Gastroesophageal sphincter (tissue), 4 donors: ENCODE measurements at regions not wholly inside any gene's neighbourhood (a gene's known extent, or its start where the extent isn't known, plus 50 kb on each side); places are given as distances from the start of the nearest gene placed in this dataset.

Experiments
- ATAC-seq: fragments of 150-250 bp; one replicate; pipeline ENCODE4 v1.9.1; 2016; ENCODE audit warnings: mild to moderate bottlenecking, moderate library complexity
- H3K27ac ChIP-seq, 4 donors: fragments of 200-600 bp; sonication (generic) in 3 of 4; 1 replicate in 3 of 4; 2 replicates in 1 of 4; pipeline ENCODE4 v1.5.1; 2016 to 2019
- H3K27me3 ChIP-seq: fragments of 200-600 bp; sonication (generic); one replicate; pipeline ENCODE4 v1.5.1; 2019
- H3K36me3 ChIP-seq, 2 donors: fragments of 200-600 bp; sonication (generic); one replicate each; pipeline ENCODE4 v1.5.1; 2019; ENCODE audit warnings: control low read depth in 1 of 2
- H3K4me1 ChIP-seq, 3 donors: fragments of 200-600 bp; sonication (generic); 1 replicate in 2 of 3; 2 replicates in 1 of 3; pipeline ENCODE4 v1.5.1; 2016 to 2019; ENCODE audit warnings: control low read depth in 2 of 3
- H3K4me3 ChIP-seq, 2 donors: fragments of 200-600 bp; sonication (generic); one replicate each; pipeline ENCODE4 v1.5.1; 2019; ENCODE audit warnings: mild to moderate bottlenecking in 1 of 2, moderate library complexity in 1 of 2
- H3K9me3 ChIP-seq, 3 donors: fragments of 200-600 bp; sonication (generic); one replicate each; pipeline ENCODE4 v1.5.1; 2017 to 2019; ENCODE audit warnings: control low read depth in 2 of 3
- EP300 ChIP-seq: sonication (generic); formaldehyde crosslinking; IDR thresholded peaks from one replicate; pipeline ENCODE4 v1.6.1; 2017; ENCODE audit warnings: antibody characterized with exemption, mild to moderate bottlenecking
- POLR2A ChIP-seq, 2 donors: fragments of 450-650 bp; IDR thresholded peaks; one replicate each; pipeline ENCODE4 v1.6.1; 2017; ENCODE audit warnings: antibody characterized with exemption in 2 of 2, mild to moderate bottlenecking in 2 of 2, moderate library complexity in 1 of 2
- POLR2AphosphoS5 ChIP-seq: sonication (generic); formaldehyde crosslinking; IDR thresholded peaks from one replicate; pipeline ENCODE4 v1.6.1; 2017; ENCODE audit warnings: antibody characterized with exemption
- WGBS, 2 donors: methylation state at CpG; one replicate each; pipeline ENCODE4 v1.1.5; 2018; ENCODE audit warnings: low coverage in 1 of 2; 5-methylcytosine and 5-hydroxymethylcytosine counted together
- small RNA-seq, 4 donors: library from RNA; depleted of rRNA; stranded (forward); fragments of <200 nt; gene quantifications; one replicate each; pipeline ENCODE3, GENCODE V24; 2016
- TF ChIP-seq, protein P1 (sequence below), 4 experiments: fragments of 200-600 bp in 2 of 4; fragments of 450-650 bp in 2 of 4; sonication (generic) in 1 of 4; IDR thresholded peaks; one replicate each; pipeline ENCODE4 v1.5.1; 2017 to 2019; ENCODE audit warnings: antibody characterized with exemption in 4 of 4, mild to moderate bottlenecking in 2 of 4, moderate library complexity in 2 of 4

DNA sequence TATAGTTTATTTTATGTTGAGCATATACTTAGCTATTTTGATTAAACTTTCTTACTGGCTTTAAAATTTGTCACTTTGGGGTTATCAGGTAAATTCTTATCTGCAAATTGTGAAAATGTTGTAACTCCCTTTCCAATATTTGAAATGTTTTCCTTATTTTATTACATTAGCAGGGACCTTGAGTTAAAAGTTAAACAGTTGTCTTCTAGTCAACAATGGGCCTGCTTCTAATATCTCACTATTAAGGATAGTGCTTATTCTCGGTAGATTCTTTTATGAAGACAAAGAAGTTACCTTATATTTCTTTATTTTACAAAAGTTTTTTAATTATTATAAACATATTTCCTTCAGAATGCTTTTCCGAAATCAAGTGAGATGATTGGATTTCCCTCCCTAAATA, 53.7 kb upstream of the AHR start:
- Histone ChIP-seq H3K9me3 (no peaks in the 10 kb centered on the region), H3K27me3 (no peaks in the 10 kb centered on the region), H3K4me1 (no peaks in the 10 kb centered on the region), H3K36me3 (no peaks in the 10 kb centered on the region), H3K4me3 (no peak overlapping the region), H3K27ac (no peak overlapping the region)
- TF ChIP-seq POLR2AphosphoS5 (no peak), POLR2A (IDR thresholded peaks at IDR 0.05) (no peak), EP300 (no peak)
- TF ChIP-seq, protein P1, sequence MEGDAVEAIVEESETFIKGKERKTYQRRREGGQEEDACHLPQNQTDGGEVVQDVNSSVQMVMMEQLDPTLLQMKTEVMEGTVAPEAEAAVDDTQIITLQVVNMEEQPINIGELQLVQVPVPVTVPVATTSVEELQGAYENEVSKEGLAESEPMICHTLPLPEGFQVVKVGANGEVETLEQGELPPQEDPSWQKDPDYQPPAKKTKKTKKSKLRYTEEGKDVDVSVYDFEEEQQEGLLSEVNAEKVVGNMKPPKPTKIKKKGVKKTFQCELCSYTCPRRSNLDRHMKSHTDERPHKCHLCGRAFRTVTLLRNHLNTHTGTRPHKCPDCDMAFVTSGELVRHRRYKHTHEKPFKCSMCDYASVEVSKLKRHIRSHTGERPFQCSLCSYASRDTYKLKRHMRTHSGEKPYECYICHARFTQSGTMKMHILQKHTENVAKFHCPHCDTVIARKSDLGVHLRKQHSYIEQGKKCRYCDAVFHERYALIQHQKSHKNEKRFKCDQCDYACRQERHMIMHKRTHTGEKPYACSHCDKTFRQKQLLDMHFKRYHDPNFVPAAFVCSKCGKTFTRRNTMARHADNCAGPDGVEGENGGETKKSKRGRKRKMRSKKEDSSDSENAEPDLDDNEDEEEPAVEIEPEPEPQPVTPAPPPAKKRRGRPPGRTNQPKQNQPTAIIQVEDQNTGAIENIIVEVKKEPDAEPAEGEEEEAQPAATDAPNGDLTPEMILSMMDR (IDR thresholded peaks at IDR 0.05): no peak
- ATAC-seq: no peak
- 81 to 91% methylated on average over 2 of the region's 2 CpGs for WGBS, 2 donors

DNA sequence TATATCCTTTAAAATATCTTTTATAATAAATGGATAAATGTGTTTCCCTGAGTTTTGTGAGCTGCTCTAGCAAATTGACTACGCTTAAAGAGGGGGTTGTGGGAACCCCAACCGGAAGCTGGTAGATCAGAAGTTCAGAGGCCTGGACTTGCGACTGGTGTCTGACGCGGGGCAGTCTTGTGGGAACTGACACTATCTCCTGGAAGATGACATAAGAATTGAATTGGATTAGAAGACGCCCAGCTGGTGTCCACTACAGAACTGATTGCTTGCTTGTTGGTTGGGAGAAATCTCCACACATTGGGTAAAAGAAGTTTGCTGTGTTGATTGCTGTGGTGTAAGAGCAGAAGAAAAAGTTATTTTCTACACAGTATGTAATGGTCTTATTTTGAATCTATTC, 51.1 kb upstream of the AHR start:
- H3K27ac ChIP-seq: no peak overlapping the region
- no peaks in the 10 kb centered on the region for H3K4me1 ChIP-seq
- TF ChIP-seq POLR2AphosphoS5 (no peak), EP300 (no peak), POLR2A (IDR thresholded peaks at IDR 0.05) (no peak)
- TF ChIP-seq, protein P1 (IDR thresholded peaks at IDR 0.05): no peak
- H3K27me3 ChIP-seq: no peaks in the 10 kb centered on the region
- 86 to 93% methylated on average over 6 of the region's 6 CpGs for WGBS, 2 donors
- no peaks in the 10 kb centered on the region for H3K36me3 ChIP-seq
- ATAC-seq: no peak
- H3K4me3 ChIP-seq: no peak overlapping the region
- no peaks in the 10 kb centered on the region for H3K9me3 ChIP-seq

DNA sequence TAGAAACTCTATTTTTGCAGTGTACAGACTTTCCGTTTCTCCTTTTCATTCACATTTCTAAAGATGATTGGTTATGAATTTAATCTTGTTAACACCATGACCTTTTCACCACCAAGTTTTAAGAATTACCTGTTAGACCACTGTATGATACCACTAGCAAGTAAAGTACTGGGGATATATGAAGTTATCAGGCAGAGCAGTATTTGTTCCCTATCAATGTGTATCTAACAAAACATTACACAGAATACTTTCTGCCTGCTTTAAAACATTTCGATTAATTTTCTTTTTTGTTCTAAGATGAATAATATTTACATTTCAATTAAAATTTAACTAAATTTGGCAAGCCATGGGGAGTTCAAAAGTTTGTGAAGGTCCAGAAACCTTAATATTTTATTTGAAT, 49.9 kb upstream of the AHR start:
- Histone ChIP-seq H3K27me3 (no peaks in the 10 kb centered on the region), H3K4me3 (no peak overlapping the region), H3K4me1 (no peaks in the 10 kb centered on the region), H3K27ac (no peak overlapping the region), H3K9me3 (no peaks in the 10 kb centered on the region), H3K36me3 (no peaks in the 10 kb centered on the region)
- no peak for ATAC-seq
- TF ChIP-seq POLR2A (IDR thresholded peaks at IDR 0.05) (no peak), POLR2AphosphoS5 (no peak), EP300 (no peak)
- TF ChIP-seq, protein P1 (IDR thresholded peaks at IDR 0.05): no peak
- 78% methylated on average over 2 of the region's 2 CpGs; no CpG with 5 or more reads in 1 of the 2 donors for WGBS, 2 donors

Small RNA genes in the stretch of these regions (small RNA-seq; reads per million reads assigned to genes)
- gene RF00017: 0 reads per million in 4 donors
